Activated CD8-positive, alpha-beta T cell treated with anti-CD3 and anti-CD28 coated beads, Interleukin-2, amount 10 ng/mL, durations not matched to agents 7 days and 5 days (primary cell): ENCODE measurements at regions not wholly inside any gene's neighbourhood (a gene's known extent, or its start where the extent isn't known, plus 50 kb on each side); places are given as distances from the start of the nearest gene placed in this dataset.
"Not testable (repeated sequence)": the region's sequence is repeated elsewhere in the genome, so short reads cannot be mapped to it uniquely, and the experiment has no call there.

Source experiments
- ATAC-seq: fragments of 150-1000 bp; cut with Tn5 transposase; one replicate; pipeline ENCODE4 v1.10.0; 2021; ENCODE audit warnings: moderate library complexity
- CTCF ChIA-PET: fragments of 350-600 bp; sonication (Branson Sonifier 250); formaldehyde crosslinking; loops from one replicate; lab custom pipeline; 2021; ENCODE audit warnings: antibody characterized with exemption; lab: Charles Lee
- POLR2A ChIA-PET: fragments of 350-600 bp; sonication (Branson Sonifier 250); formaldehyde crosslinking; loops from one replicate; lab custom pipeline; 2021; ENCODE audit warnings: antibody characterized with exemption; lab: Charles Lee
- DNase-seq: peaks from one replicate; pipeline ENCODE4 v3.0.0-alpha.2; 2020
- H3K27ac Mint-ChIP-seq: one replicate; pipeline ENCODE4 v1.8.0; 2021; ENCODE audit warnings: mild to moderate bottlenecking, mixed read lengths
- H3K27me3 Mint-ChIP-seq: one replicate; pipeline ENCODE4 v1.8.0; 2021; ENCODE audit warnings: low read depth, mixed read lengths
- H3K36me3 Mint-ChIP-seq: one replicate; pipeline ENCODE4 v1.8.0; 2021; ENCODE audit warnings: low read depth, mixed read lengths
- H3K4me1 Mint-ChIP-seq: one replicate; pipeline ENCODE4 v1.8.0; 2021; ENCODE audit warnings: low read depth, mixed read lengths
- H3K4me3 Mint-ChIP-seq: one replicate; pipeline ENCODE4 v1.8.0; 2021; ENCODE audit warnings: mild to moderate bottlenecking, mixed read lengths
- H3K9me3 Mint-ChIP-seq: one replicate; pipeline ENCODE4 v1.8.0; 2022; ENCODE audit warnings: mixed read lengths; ENCODE audit not compliant: insufficient read depth

DNA sequence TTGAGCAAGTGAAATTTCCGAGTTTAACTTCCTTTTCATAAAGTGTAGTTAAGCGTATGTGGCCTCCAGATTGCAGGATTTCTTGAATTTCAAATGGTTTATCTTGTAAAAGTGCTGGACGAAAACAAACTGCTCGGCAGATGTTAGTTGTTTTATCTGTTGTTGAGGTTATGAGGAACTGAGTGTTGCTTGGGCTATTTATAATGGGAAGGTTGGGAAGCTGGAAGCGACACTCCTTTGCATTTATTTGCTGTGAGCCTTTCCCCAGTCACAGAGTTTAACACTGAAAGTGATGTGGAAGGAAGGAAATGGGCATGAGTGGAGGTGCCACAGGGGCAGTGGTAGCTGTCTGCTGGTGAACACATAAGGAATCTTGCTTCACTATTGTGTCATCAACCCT, 284.9 kb downstream of the PCDH7 start:
- ChIA-PET POLR2A (no interaction called here), CTCF (no interaction called here)
- no peak overlapping the region for H3K4me3 Mint-ChIP-seq
- no peaks in the 10 kb centered on the region for H3K27me3 Mint-ChIP-seq
- H3K27ac Mint-ChIP-seq: no peak overlapping the region
- no peaks in the 10 kb centered on the region for H3K4me1 Mint-ChIP-seq
- no peak for DNase-seq
- peaks cover 7% of the 10 kb centered on the region for H3K9me3 Mint-ChIP-seq
- ATAC-seq: no peak
- no peaks in the 10 kb centered on the region for H3K36me3 Mint-ChIP-seq

DNA sequence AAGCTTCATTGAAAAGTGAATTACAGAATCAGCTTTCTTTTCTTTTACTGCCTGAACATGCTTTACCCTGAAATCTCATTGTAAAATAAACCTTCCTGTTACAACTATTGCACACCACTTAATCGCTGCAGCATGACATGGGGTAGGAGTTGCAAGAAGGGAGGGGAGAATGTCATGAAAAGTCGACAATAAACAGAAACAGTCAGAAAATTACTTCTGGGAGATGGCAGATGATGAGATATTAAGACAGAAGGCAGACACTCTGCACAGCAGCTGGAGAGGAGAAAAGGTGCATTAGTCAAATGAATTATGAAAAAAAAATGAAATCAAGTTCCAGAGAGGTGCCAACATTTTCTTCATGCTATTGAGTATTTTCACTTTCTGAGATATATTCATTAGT, 287.7 kb downstream of the PCDH7 start:
- Mint-ChIP-seq H3K36me3 (no peaks in the 10 kb centered on the region), H3K4me1 (no peaks in the 10 kb centered on the region), H3K4me3 (no peak overlapping the region), H3K27ac (no peak overlapping the region), H3K27me3 (no peaks in the 10 kb centered on the region), H3K9me3 (peaks cover 6% of the 10 kb centered on the region)
- ChIA-PET POLR2A (no interaction called here), CTCF (no interaction called here)
- no peak for ATAC-seq
- no peak for DNase-seq

GRCh38 chr4:31009926-31010325, 289.8 kb downstream of the PCDH7 start:
- H3K9me3 Mint-ChIP-seq: no peaks in the 10 kb centered on the region
- CTCF ChIA-PET: no interaction called here

GRCh38 chr4:31015123-31015522, 295.0 kb downstream of the PCDH7 start:
- H3K4me3 Mint-ChIP-seq: no peak overlapping the region
- ChIA-PET CTCF (no interaction called here), POLR2A (no interaction called here)
- H3K9me3 Mint-ChIP-seq: no peaks in the 10 kb centered on the region
- no peaks in the 10 kb centered on the region for H3K36me3 Mint-ChIP-seq
- no peak for ATAC-seq
- DNase-seq: no peak
- no peaks in the 10 kb centered on the region for H3K27me3 Mint-ChIP-seq
- H3K27ac Mint-ChIP-seq: no peak overlapping the region
- no peaks in the 10 kb centered on the region for H3K4me1 Mint-ChIP-seq

More at GRCh38 chr4:31009926-31010325, 289.8 kb downstream of the PCDH7 start:
- no peaks in the 10 kb centered on the region for H3K4me1 Mint-ChIP-seq
- H3K36me3 Mint-ChIP-seq: no peaks in the 10 kb centered on the region
- POLR2A ChIA-PET: no interaction called here
- ATAC-seq: no peak
- no peak overlapping the region for H3K4me3 Mint-ChIP-seq
- H3K27me3 Mint-ChIP-seq: no peaks in the 10 kb centered on the region
- H3K27ac Mint-ChIP-seq: no peak overlapping the region
- DNase-seq: no peak

GRCh38 chr4:31016322-31017061, 296.3 kb downstream of the PCDH7 start:
- H3K4me1 Mint-ChIP-seq: no peaks in the 10 kb centered on the region
- ATAC-seq: no peak

GRCh38 chr4:31020363-31020762, 300.2 kb downstream of the PCDH7 start:
- DNase-seq (no peak), ATAC-seq (no peak)
- Mint-ChIP-seq H3K9me3 (no peaks in the 10 kb centered on the region), H3K4me1 (no peaks in the 10 kb centered on the region), H3K27ac (no peak overlapping the region), H3K36me3 (no peaks in the 10 kb centered on the region), H3K4me3 (no peak overlapping the region), H3K27me3 (no peaks in the 10 kb centered on the region)
- CTCF ChIA-PET: no interaction called here
- POLR2A ChIA-PET: no interaction called here

More at GRCh38 chr4:31016322-31017061, 296.3 kb downstream of the PCDH7 start:
- DNase-seq: no peak
- no peak overlapping the region for H3K27ac Mint-ChIP-seq
- POLR2A ChIA-PET: no interaction called here
- H3K9me3 Mint-ChIP-seq: no peaks in the 10 kb centered on the region
- H3K36me3 Mint-ChIP-seq: no peaks in the 10 kb centered on the region
- CTCF ChIA-PET: no interaction called here
- no peak overlapping the region for H3K4me3 Mint-ChIP-seq
- no peaks in the 10 kb centered on the region for H3K27me3 Mint-ChIP-seq

DNA sequence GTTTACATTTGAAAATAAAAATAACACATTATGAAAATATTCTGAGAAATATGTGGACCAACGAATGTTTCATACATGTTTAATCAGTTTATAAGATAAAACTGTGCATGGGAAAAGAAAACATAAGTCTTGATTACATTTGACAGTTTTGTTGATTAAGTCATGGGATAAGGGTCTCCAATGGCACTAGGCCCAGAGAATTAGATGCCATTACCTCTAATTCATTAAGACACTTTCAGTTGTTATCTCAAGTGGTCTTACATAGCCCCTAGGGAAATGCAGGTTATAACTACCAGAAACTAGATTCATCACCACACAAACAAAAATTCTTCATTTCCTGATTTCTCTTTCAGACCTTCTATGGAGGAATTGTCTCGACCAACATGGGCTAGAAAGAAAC, 300.8 kb downstream of the PCDH7 start:
- no peak for DNase-seq

DNA sequence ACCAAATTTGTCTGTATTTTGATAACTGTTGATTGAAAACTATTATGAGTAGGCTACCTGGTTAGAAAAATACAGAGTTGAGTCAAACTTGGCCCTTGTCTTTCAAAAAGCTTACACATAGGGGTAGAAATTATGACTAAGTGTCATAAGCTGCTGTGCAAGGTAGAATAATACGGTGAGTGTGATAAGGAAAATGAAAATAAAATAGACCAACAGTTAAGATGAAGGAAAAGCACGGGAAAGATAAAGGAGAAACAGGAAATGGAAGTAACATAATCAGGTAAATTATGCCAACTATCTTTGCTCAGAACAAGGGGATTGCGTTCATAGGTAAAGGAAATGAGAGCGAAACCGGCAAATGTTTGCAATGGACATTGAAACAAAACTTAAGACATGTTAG, 302.5 kb downstream of the PCDH7 start:
- no peaks in the 10 kb centered on the region for H3K9me3 Mint-ChIP-seq

More for the DNA sequence above, 300.8 kb downstream of the PCDH7 start:
- Mint-ChIP-seq H3K27ac (no peak overlapping the region), H3K4me1 (no peaks in the 10 kb centered on the region), H3K27me3 (no peaks in the 10 kb centered on the region), H3K4me3 (no peak overlapping the region), H3K36me3 (no peaks in the 10 kb centered on the region), H3K9me3 (no peaks in the 10 kb centered on the region)
- CTCF ChIA-PET: no interaction called here
- POLR2A ChIA-PET: no interaction called here
- no peak for ATAC-seq

GRCh38 chr4:31023109-31023508, 302.9 kb downstream of the PCDH7 start:
- ChIA-PET CTCF (no interaction called here), POLR2A (no interaction called here)
- no peak overlapping the region for H3K4me3 Mint-ChIP-seq
- H3K9me3 Mint-ChIP-seq: no peaks in the 10 kb centered on the region
- H3K27ac Mint-ChIP-seq: no peak overlapping the region
- no peak for ATAC-seq
- no peaks in the 10 kb centered on the region for H3K36me3 Mint-ChIP-seq
- no peaks in the 10 kb centered on the region for H3K4me1 Mint-ChIP-seq
- H3K27me3 Mint-ChIP-seq: no peaks in the 10 kb centered on the region
- DNase-seq: no peak

More for the DNA sequence above, 302.5 kb downstream of the PCDH7 start:
- ChIA-PET POLR2A (no interaction called here), CTCF (no interaction called here)
- ATAC-seq: no peak
- DNase-seq: no peak
- H3K4me1 Mint-ChIP-seq: no peaks in the 10 kb centered on the region
- no peaks in the 10 kb centered on the region for H3K27me3 Mint-ChIP-seq
- H3K36me3 Mint-ChIP-seq: no peaks in the 10 kb centered on the region
- no peak overlapping the region for H3K4me3 Mint-ChIP-seq
- H3K27ac Mint-ChIP-seq: no peak overlapping the region

DNA sequence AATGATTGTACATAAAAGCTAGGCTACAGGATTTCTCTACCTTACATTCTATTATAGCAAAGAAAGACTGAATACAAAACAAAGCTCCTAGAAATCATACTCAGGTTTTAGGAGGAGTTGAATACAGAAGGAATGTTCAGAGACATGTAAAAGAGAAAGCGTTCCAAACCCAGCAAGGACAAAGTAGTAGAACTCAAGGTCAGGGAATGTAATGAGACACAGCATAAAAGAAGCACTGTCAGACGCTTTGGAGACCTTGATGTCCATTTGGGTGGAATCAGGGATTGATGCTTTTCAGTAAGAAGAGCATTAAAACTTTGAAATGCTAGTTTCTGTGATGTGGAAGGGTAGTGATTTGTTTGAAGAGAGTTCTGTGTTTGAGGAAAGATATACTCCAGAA, 303.6 kb downstream of the PCDH7 start:
- Mint-ChIP-seq H3K4me1 (no peaks in the 10 kb centered on the region), H3K27ac (no peak overlapping the region), H3K9me3 (no peaks in the 10 kb centered on the region), H3K27me3 (no peaks in the 10 kb centered on the region), H3K4me3 (no peak overlapping the region), H3K36me3 (no peaks in the 10 kb centered on the region)
- no peak for ATAC-seq
- ChIA-PET CTCF (no interaction called here), POLR2A (no interaction called here)
- no peak for DNase-seq

GRCh38 chr4:31024781-31025180, 304.6 kb downstream of the PCDH7 start:
- H3K4me1 Mint-ChIP-seq, H3K4me3 Mint-ChIP-seq, POLR2A ChIA-PET, DNase-seq, ATAC-seq, H3K9me3 Mint-ChIP-seq, CTCF ChIA-PET, H3K27me3 Mint-ChIP-seq, H3K36me3 Mint-ChIP-seq, H3K27ac Mint-ChIP-seq: not testable (repeated sequence)

GRCh38 chr4:31026256-31026655, 306.1 kb downstream of the PCDH7 start:
- H3K9me3 Mint-ChIP-seq: no peaks in the 10 kb centered on the region
- DNase-seq: no peak
- H3K27me3 Mint-ChIP-seq: no peaks in the 10 kb centered on the region
- ChIA-PET CTCF (no interaction called here), POLR2A (no interaction called here)
- no peak for ATAC-seq
- no peak overlapping the region for H3K27ac Mint-ChIP-seq
- no peak overlapping the region for H3K4me3 Mint-ChIP-seq
- H3K36me3 Mint-ChIP-seq: no peaks in the 10 kb centered on the region
- H3K4me1 Mint-ChIP-seq: no peaks in the 10 kb centered on the region

DNA sequence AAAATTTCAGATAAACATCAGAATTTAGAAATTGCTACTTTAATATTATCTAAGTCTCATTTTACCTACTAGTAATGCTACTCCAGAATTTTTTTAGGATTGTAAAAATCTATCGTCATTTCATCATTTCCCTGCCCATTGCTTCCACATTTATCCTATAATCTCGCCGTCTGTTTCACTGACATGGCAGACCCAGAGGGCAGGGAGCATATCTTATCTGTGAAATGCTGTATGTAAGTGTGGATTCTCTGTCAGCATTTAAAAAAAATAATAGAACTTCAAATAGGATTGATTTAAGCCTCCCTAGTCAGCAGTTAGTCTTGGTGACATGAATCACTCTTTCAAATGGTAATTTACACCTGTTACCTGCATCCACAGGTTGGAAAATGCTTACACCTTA, 314.4 kb downstream of the PCDH7 start:
- no peaks in the 10 kb centered on the region for H3K36me3 Mint-ChIP-seq
- H3K27me3 Mint-ChIP-seq: no peaks in the 10 kb centered on the region
- ChIA-PET POLR2A (no interaction called here), CTCF (no interaction called here)
- no peak overlapping the region for H3K4me3 Mint-ChIP-seq
- DNase-seq (no peak), ATAC-seq (no peak)
- H3K27ac Mint-ChIP-seq: no peak overlapping the region
- no peaks in the 10 kb centered on the region for H3K4me1 Mint-ChIP-seq
- H3K9me3 Mint-ChIP-seq: no peaks in the 10 kb centered on the region
